HG02943 (cell line): ENCODE measurements at regions not wholly inside any gene's neighbourhood (a gene's known extent, or its start where the extent isn't known, plus 50 kb on each side); places are given as distances from the start of the nearest gene placed in this dataset.
"Not testable (repeated sequence)": the region's sequence is repeated elsewhere in the genome, so short reads cannot be mapped to it uniquely, and the experiment has no call there.

Source experiments
- ATAC-seq: cut with Tn5 transposase; IDR thresholded peaks from one replicate; pipeline ENCODE4 v1.9.1; 2021; ENCODE audit warnings: mild to moderate bottlenecking, low read depth, moderate library complexity; ENCODE audit not compliant: unreplicated experiment

GRCh38 chr7:149714081-149714909 lies 59.1 kb downstream of the ZNF467 start:
- ATAC-seq = peak; percentile 79

- no peak for ATAC-seq
These were observed 59.7 kb downstream of the ZNF467 start for GRCh38 chr7:149713731-149714068.

- no peak for ATAC-seq
These were observed 60.2 kb downstream of the ZNF467 start for GRCh38 chr7:149713061-149713730.

GRCh38 chr7:149708026-149708425 lies 65.4 kb downstream of the ZNF467 start:
- ATAC-seq = no peak

GRCh38 chr7:149707448-149707886 lies 65.9 kb downstream of the ZNF467 start:
- ATAC-seq = no peak

GRCh38 chr7:149706398-149706797 lies 67.0 kb downstream of the ZNF467 start:
- no peak for ATAC-seq

- no peak for ATAC-seq
These were observed 68.9 kb downstream of the ZNF467 start for GRCh38 chr7:149704507-149704906.

- ATAC-seq = no peak
These were observed 70.2 kb downstream of the ZNF467 start for GRCh38 chr7:149703044-149703650.

GRCh38 chr7:149701495-149702240 lies 71.7 kb downstream of the ZNF467 start:
- no peak for ATAC-seq

- ATAC-seq = not testable (repeated sequence)
These were observed 75.6 kb downstream of the ZNF467 start for GRCh38 chr7:149697767-149698166.

GRCh38 chr7:149696280-149696679 lies 77.1 kb downstream of the ZNF467 start:
- no peak for ATAC-seq

- ATAC-seq = no peak
These were observed 80.8 kb downstream of the ZNF467 start for GRCh38 chr7:149692557-149692982.

- ATAC-seq = no peak
These were observed 81.3 kb downstream of the ZNF467 start for GRCh38 chr7:149692056-149692455.

GRCh38 chr7:149690688-149691446 lies 82.5 kb downstream of the ZNF467 start:
- no peak for ATAC-seq

GRCh38 chr7:149689291-149689721 lies 84.1 kb downstream of the ZNF467 start:
- ATAC-seq = no peak

GRCh38 chr7:149688836-149689235 lies 84.6 kb downstream of the ZNF467 start:
- ATAC-seq = no peak

GRCh38 chr7:149687820-149688219 lies 85.6 kb downstream of the ZNF467 start:
- ATAC-seq = not testable (repeated sequence)

- no peak for ATAC-seq
These were observed 86.9 kb downstream of the ZNF467 start for GRCh38 chr7:149686449-149686848.

GRCh38 chr7:149686011-149686410 lies 87.4 kb downstream of the ZNF467 start:
- no peak for ATAC-seq

- ATAC-seq = no peak
These were observed 87.9 kb downstream of the ZNF467 start for GRCh38 chr7:149685455-149685854.
